Activated CD4-positive, alpha-beta T cell treated with anti-CD3 and anti-CD28 coated beads, Interleukin-2, amount 50 U/mL, for 4 hours (primary cell): ENCODE measurements at regions not wholly inside any gene's neighbourhood (a gene's known extent, or its start where the extent isn't known, plus 50 kb on each side); places are given as distances from the start of the nearest gene placed in this dataset.
"Not testable (repeated sequence)": the region's sequence is repeated elsewhere in the genome, so short reads cannot be mapped to it uniquely, and the experiment has no call there.

Experiments
- DNase-seq, 2 experiments: peaks; one replicate each; pipeline ENCODE4 v3.0.0-alpha.2; 2020

GRCh38 chr7:32221736-32222135 lies 151.5 kb upstream of the PDE1C start:
- DNase-seq: no peak

DNA sequence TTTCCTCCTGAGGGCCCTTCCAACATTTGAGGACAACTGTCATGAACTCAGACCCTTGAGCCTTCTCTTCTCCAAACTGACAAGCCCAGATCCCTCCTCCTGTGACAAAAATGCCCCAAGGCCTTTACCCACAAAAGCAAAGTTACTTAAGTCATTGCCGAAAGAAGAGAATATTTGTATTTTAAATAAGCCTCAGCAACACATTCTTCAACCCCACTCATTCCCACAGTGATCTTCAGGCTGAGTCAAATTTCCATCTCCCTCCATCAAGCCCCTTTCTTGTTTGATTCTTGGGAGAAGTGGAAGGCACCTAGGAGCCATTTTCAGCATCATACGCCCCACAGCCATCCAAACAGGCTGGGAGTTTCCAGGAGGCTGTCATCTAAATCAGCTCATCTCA lies 150.8 kb upstream of the PDE1C start:
- DNase-seq: no peak

GRCh38 chr7:32219831-32220230 lies 149.6 kb upstream of the PDE1C start:
- not testable (repeated sequence) for DNase-seq

DNA sequence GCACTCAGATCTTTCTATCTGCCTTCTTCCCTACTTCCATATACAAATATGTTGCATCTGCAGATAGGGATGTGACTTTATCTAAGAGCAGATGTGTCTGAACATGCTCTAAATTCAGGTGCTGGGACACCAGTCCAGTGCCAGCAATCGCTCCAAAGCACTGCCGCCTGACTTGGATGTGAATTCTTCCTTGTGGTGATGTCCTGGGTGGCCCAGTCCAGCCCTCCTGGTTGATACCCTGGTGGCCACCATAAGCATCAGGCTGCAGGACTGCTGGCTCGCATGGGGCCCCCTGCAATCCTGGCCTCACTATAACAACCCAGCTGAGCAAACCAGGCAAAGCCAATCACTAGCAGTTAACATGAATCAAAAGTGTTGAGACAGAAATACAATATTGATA lies 149.2 kb upstream of the PDE1C start:
- no peak for DNase-seq

DNA sequence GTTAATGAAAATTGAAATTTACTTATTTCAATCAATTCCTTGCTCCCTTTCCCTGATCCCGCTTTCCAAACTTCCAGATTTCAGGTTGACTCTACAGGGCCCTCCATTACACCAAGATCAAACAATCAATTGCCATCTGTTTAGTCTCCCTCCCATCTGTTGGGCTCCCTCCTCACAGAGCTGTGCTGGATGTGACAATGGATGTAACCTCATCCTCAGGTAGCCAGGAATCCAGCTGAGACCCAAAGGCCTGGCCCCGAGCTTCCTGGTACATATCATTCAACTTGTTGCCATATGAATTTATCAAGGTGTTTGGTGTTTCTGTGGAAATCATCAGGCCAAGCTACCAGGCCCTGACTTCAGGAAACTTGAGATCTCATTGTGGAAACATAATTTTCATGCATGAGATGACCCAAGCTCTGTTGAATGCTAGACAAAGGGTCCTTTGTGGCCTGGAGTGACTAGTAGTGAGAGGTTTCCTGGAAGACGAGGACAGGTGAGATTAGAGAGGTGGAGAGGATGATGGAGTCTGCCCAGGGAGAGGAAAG lies 148.6 kb upstream of the PDE1C start:
- no peak for DNase-seq

DNA sequence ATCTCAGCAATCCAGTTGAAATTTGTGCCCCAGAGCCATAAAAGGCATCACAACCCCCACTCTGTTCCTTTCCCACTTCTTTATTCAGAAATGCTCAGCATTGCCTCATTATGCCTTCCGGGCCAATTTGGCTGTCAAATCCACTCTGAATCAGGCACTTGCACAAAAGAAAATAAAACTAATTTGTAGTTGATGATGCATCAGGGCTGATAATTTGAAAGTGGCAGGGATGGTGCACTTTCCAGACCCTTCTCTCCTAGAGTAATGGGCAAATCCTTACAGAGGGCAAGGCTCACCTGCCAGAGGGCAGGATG lies 147.9 kb upstream of the PDE1C start:
- DNase-seq: no peak

DNA sequence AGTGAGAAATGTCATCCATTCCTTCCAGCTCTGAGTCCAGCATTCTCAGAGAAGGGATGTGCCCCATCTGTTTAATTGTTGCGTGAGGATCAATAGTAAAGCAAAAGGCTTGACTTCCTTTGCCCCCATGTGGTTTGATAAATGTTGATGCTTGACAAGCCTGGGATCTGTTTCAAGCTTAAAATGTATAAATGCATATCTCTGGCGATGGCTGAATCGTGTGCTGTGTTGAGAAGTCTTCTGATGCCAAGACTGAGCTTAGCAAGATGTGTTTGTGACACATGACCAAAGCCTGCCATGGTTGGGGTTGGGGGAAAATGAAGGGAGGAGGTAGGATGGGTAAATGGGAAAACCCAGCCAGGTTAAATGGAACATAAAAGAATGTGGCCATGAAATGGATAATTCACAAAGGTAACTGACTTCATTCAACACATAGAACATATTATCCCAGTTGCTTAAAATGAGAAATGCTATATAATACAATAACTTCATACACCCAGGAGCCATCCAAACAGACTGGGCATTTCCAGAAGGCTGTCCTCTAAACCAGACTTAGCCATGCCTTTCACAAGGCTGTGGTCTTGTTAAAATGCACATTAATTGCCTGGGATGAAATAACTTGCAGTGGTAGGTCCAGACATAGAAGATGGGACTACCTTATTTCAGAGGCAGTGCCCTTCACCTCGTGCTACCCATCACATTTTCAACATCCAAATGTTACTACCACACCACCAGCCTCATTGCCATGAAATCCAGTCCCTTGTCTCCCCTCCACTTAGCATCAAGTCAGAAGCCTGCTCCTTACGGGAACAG lies 147.3 kb upstream of the PDE1C start:
- DNase-seq: no peak

DNA sequence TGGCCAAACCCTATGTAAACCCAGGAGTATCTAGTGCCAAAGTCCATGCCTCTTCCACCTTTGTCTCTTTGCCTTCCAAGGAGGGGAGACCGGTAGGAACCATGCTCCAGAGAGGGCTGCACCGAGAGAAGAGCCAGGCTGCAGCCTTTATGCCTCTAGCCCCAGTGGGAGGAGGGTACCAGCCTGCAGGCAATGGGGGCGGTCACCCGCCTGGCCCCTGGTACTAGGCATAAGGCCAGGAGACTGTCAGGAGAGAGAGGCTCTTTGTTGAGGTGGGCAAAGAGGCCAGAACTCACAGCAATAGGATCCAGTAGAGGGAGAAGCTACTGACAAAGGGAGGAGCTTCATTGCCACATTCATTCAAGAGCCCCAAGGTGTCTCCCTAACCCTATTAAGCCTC lies 146.6 kb upstream of the PDE1C start:
- no peak for DNase-seq

DNA sequence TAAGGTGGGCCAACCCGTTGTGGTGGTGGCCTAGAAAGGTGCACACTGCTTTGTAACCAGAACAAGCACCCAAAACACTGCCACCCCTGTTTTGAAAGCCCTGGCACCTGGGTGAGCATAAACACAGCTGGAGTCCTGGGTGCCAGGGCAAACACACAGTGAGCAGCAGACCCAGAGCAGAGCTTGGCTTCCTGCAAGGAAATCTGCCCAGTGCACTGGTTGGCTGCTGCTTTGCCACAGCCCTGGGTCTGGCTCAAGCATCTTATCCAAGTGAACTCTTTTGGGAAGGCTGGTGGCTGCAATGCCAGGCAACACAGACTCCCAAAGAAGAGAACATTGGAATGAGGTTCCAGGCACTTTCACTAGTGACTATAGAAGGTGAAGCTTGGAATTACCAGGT lies 145.5 kb upstream of the PDE1C start:
- no peak for DNase-seq

- no peak for DNase-seq
These were observed 144.7 kb upstream of the PDE1C start for GRCh38 chr7:32214913-32215312.

DNA sequence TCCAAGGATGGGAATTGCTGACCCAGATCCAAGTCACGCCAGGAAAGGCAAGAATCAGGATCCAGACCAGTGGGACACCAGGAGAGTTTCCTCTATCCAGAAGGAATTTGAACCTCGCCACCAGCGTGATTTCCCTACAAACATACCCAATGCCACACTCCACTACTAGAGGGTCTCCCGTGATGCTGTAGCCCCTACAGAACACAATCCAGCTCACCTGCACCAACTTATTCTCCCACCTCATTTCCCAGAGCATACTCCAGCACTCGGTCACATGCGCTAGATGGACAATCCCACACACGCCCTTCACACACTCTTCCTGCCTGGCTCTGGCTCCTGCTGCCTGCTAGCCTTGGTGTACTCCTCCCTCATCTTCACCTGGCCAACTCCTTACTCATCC lies 142.1 kb upstream of the PDE1C start:
- DNase-seq: no peak

DNA sequence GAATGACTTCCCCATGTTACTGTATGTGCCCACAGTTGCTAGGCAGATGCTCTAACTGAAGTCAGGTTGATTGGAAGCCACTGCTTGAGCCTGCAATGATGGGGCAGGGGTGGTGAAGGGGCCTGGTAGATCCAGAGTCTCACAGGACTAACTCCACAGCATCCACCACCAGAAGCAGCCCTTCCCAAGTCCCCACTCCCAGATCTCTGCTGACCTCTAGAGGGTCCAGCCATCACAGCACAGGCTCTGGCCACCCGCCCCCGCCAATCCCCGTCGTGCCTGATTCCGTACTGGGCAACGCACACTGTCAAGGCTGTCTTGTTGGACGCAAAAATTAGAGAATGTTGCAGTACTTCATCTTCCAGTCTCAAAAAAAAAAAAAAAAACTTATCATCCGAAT lies 136.8 kb upstream of the PDE1C start:
- DNase-seq: no peak

DNA sequence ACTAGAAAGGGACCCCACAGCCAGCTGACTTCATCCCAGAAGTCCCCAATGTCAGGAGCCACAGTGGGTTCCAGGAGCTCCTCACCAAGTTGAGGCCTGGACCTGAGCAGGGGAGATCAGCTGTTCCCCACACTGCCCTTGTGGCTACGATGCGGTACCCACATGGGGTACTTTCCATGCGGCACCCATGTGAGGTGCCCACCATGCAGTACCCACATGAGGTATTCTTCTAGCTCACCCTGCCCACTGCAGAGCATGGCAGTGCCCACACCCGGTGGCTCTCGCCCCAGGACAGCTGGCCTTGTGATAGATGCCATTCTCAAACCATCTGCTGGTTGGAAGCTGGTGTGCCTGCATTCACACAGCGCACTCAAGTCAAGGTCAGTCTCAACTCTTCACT lies 136.3 kb upstream of the PDE1C start:
- DNase-seq: no peak

DNA sequence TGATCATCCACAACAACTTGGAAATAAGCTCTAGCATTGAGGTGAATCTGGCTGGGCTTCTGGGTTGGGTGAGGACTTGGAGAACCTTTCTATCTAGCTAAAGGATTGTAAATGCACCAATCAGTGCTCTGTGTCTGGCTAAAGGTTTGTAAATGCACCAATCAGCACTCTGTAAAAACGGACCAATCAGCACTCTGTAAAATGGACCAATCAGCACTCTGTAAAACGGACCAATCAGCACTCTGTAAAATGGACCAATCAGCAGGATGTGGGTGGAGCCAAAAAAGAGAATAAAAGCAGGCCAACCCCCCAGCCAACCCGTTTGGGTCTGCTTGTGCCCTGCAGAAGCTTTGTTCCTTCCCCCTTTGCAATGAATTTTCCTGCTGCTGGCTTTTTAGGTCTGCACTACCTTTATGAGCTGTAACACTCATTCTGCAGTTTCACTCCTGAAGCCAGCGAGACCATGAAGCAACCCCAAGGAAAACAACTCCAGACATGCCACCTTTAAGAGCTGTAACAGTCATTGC lies 135.2 kb upstream of the PDE1C start:
- not testable (repeated sequence) for DNase-seq

GRCh38 chr7:32204361-32205018 lies 134.3 kb upstream of the PDE1C start:
- no peak for DNase-seq

GRCh38 chr7:32200646-32201045 lies 130.4 kb upstream of the PDE1C start:
- no peak for DNase-seq

- DNase-seq: no peak
These were observed 124.3 kb upstream of the PDE1C start for GRCh38 chr7:32194537-32194936.

DNA sequence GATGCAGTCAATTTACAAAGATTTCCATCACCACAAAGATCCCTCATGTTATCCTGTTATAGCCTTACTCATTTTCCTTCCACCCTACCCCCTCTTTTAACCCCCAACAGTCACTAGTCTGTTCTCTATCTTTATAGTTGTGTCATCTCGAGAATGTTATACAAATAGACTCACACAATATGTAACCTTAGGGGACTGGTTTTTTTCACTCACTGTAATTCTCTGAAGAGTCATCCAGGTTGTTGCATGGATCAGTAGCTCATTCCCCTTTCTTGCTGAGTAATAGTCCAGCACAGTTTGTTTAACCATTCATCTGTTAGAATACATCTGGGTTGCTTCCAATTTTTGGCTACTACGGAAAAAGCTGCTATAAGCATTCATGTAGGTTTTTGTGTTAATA lies 121.1 kb upstream of the PDE1C start:
- DNase-seq: no peak

- no peak for DNase-seq
These were observed 109.4 kb upstream of the PDE1C start for GRCh38 chr7:32179567-32179966.

DNA sequence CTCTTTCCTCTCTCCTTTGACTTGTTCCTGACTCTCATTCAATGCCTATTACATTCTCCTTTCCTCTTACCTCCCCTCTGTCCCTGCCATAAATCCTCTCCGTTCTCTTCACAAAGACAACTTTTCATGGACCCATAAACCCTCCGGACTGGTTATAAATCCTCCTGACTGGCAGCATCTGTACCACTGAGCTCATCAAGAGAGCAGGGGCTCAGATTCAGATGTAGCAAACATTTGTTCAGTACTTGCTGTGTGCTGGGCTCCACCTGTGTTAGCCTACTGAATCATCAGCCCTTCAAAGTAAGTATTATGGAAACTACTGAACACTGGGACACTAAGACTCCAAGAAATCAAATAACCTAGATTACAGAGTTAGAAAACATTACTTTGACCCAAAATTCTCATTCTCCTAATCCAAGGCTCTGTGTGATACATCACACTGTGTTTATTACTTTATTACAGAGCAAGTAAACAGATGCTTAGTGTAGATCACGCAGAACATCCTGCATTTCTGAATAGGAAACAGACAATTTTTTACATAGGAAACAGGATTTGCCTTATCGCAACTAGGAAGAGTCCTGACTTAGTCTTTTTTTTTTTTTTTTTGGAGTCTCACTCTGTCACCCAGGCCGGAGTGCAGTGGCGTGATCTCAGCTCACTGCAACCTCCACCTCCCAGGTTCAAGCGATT lies 108.6 kb upstream of the PDE1C start:
- DNase-seq: no peak

GRCh38 chr7:32177232-32177631 lies 107.0 kb upstream of the PDE1C start:
- DNase-seq: no peak

GRCh38 chr7:32175099-32175498 lies 104.9 kb upstream of the PDE1C start:
- no peak for DNase-seq

GRCh38 chr7:32171248-32171647 lies 101.0 kb upstream of the PDE1C start:
- DNase-seq: no peak

DNA sequence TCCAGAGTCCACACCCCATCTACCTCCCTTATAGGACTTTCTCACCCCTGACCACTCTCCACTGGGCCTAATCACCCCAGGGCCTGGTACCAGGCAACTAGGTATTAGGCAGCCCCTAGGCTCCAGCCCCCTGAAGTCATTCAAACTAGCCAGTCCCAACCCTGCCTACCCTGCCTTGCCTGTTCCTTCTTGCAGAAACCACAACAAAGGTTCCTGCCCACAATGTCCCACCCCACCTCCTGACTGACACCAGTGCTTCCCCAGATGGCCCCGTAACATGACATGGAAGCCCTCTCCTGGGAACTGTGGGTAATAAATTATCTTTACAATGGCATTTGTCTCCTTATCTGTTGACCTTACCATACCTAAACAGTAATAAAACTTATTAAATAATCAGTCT lies 100.6 kb upstream of the PDE1C start:
- DNase-seq: no peak
